ENCODE measurements at regions not wholly inside any gene's neighbourhood (a gene's known extent, or its start where the extent isn't known, plus 50 kb on each side); places are given as distances from the start of the nearest gene placed in this dataset.

- TF ChIP-seq POLR2A (IDR thresholded peaks at IDR 0.05) (no peak), CTCF (IDR thresholded peaks at IDR 0.05) (no peak)
These were observed 777.3 kb downstream of the CCSER2 start for GRCh38 chr10:85105614-85106255.

All from gastroesophageal sphincter (tissue), 3 donors.